Tibial nerve (tissue), 4 donors: ENCODE measurements at regions not wholly inside any gene's neighbourhood (a gene's known extent, or its start where the extent isn't known, plus 50 kb on each side); places are given as distances from the start of the nearest gene placed in this dataset.
"Not testable (repeated sequence)": the region's sequence is repeated elsewhere in the genome, so short reads cannot be mapped to it uniquely, and the experiment has no call there.

ENCODE experiments used
- DNase-seq, 2 donors: peaks; one replicate each; pipeline ENCODE4 v3.0.0-alpha.2; 2019; ENCODE audit warnings: low spot score in 2 of 2
- H3K27ac ChIP-seq, 4 donors: fragments of 200-600 bp; sonication (generic) in 3 of 4; one replicate each; pipeline ENCODE4 v1.5.1; 2017 to 2019; ENCODE audit warnings: mild to moderate bottlenecking in 1 of 4
- H3K27me3 ChIP-seq, 2 donors: fragments of 200-600 bp; sonication (generic) in 1 of 2; one replicate each; pipeline versions ENCODE4 v1.5.1 to v1.6.0; 2017 to 2019
- H3K36me3 ChIP-seq, 3 donors: fragments of 200-600 bp; sonication (generic); one replicate each; pipeline ENCODE4 v1.5.1; 2018 to 2019
- H3K4me1 ChIP-seq, 4 donors: fragments of 200-600 bp; sonication (generic) in 3 of 4; one replicate each; pipeline ENCODE4 v1.5.1; 2017 to 2019
- H3K4me3 ChIP-seq, 4 donors: fragments of 200-600 bp; sonication (generic) in 3 of 4; one replicate each; pipeline ENCODE4 v1.5.1; 2017 to 2019; ENCODE audit warnings: mild to moderate bottlenecking in 1 of 4, moderate library complexity in 1 of 4
- H3K9me3 ChIP-seq, 4 donors: fragments of 200-600 bp; sonication (generic) in 3 of 4; one replicate each; pipeline ENCODE4 v1.5.1; 2017 to 2019
- CTCF ChIP-seq, 5 experiments: fragments of 200-600 bp in 3 of 5; fragments of 450-650 bp in 2 of 5; sonication (generic) in 3 of 5; IDR thresholded peaks; one replicate each; pipeline ENCODE4 v1.5.1; 2016 to 2019; ENCODE audit warnings: antibody characterized with exemption in 5 of 5, mild to moderate bottlenecking in 3 of 5, moderate library complexity in 2 of 5
- EP300 ChIP-seq, 2 donors: sonication (generic); formaldehyde crosslinking; IDR thresholded peaks; one replicate each; pipeline ENCODE4 v1.6.1; 2017; ENCODE audit warnings: antibody characterized with exemption in 2 of 2, mild to moderate bottlenecking in 1 of 2
- POLR2A ChIP-seq, 2 donors: fragments of 450-650 bp; IDR thresholded peaks; one replicate each; pipeline ENCODE4 v1.6.1; 2017; ENCODE audit warnings: antibody characterized with exemption in 2 of 2, mild to moderate bottlenecking in 2 of 2, moderate library complexity in 2 of 2
- WGBS, 2 donors: methylation state at CpG; one replicate each; pipeline ENCODE4 v1.1.5; 2018; 5-methylcytosine and 5-hydroxymethylcytosine counted together

- no peak overlapping the region for H3K4me3 ChIP-seq
- no peak for TF ChIP-seq CTCF (IDR thresholded peaks at IDR 0.05)
- H3K27me3 ChIP-seq: no peaks in the 10 kb centered on the region
- H3K4me1 ChIP-seq: no peaks in the 10 kb centered on the region
- no peaks in the 10 kb centered on the region for H3K36me3 ChIP-seq
- H3K9me3 ChIP-seq: no peaks in the 10 kb centered on the region
- WGBS, 2 donors: 69 to 75% methylated on average over 1 of the region's 1 CpG
- DNase-seq: no peak
- H3K27ac ChIP-seq: no peak overlapping the region
Measured at GRCh38 chr2:163123526-163123925, 285.0 kb upstream of the KCNH7 start.

GRCh38 chr2:163122257-163122656, 283.7 kb upstream of the KCNH7 start:
- TF ChIP-seq CTCF (IDR thresholded peaks at IDR 0.05): no peak
- no peak for TF ChIP-seq EP300 (IDR thresholded peaks at IDR 0.05)
- TF ChIP-seq POLR2A (IDR thresholded peaks at IDR 0.05): no peak
- no peak overlapping the region for H3K27ac ChIP-seq
- no peaks in the 10 kb centered on the region for H3K27me3 ChIP-seq
- H3K4me1 ChIP-seq: no peaks in the 10 kb centered on the region
- no peaks in the 10 kb centered on the region for H3K36me3 ChIP-seq
- DNase-seq: no peak
- no peak overlapping the region for H3K4me3 ChIP-seq
- no peaks in the 10 kb centered on the region for H3K9me3 ChIP-seq

- Histone ChIP-seq H3K36me3 (no peaks in the 10 kb centered on the region), H3K9me3 (no peaks in the 10 kb centered on the region), H3K27ac (no peak overlapping the region), H3K27me3 (no peaks in the 10 kb centered on the region), H3K4me3 (no peak overlapping the region), H3K4me1 (no peaks in the 10 kb centered on the region)
- 42 to 50% methylated on average over 5 of the region's 5 CpGs for WGBS, 2 donors
- DNase-seq: no peak
- TF ChIP-seq EP300 (IDR thresholded peaks at IDR 0.05) (no peak), POLR2A (IDR thresholded peaks at IDR 0.05) (no peak), CTCF (IDR thresholded peaks at IDR 0.05) (no peak)
Measured at GRCh38 chr2:163121483-163121882, 282.9 kb upstream of the KCNH7 start.

GRCh38 chr2:163119966-163120365, 281.4 kb upstream of the KCNH7 start:
- no peaks in the 10 kb centered on the region for H3K36me3 ChIP-seq
- H3K4me3 ChIP-seq: no peak overlapping the region
- no peaks in the 10 kb centered on the region for H3K9me3 ChIP-seq
- no peaks in the 10 kb centered on the region for H3K4me1 ChIP-seq
- no peak overlapping the region for H3K27ac ChIP-seq
- 72 to 83% methylated on average over 7 of the region's 7 CpGs for WGBS, 2 donors
- TF ChIP-seq CTCF (IDR thresholded peaks at IDR 0.05): no peak
- no peak for TF ChIP-seq EP300 (IDR thresholded peaks at IDR 0.05)
- TF ChIP-seq POLR2A (IDR thresholded peaks at IDR 0.05): no peak
- no peak for DNase-seq
- no peaks in the 10 kb centered on the region for H3K27me3 ChIP-seq

GRCh38 chr2:163086940-163087339, 248.4 kb upstream of the KCNH7 start:
- no peak for DNase-seq
- no peak for TF ChIP-seq EP300 (IDR thresholded peaks at IDR 0.05)
- TF ChIP-seq CTCF (IDR thresholded peaks at IDR 0.05): no peak
- no peak for TF ChIP-seq POLR2A (IDR thresholded peaks at IDR 0.05)

GRCh38 chr2:163085366-163086024, 246.9 kb upstream of the KCNH7 start:
- DNase-seq, H3K36me3 ChIP-seq, H3K27me3 ChIP-seq, H3K9me3 ChIP-seq, H3K27ac ChIP-seq, H3K4me1 ChIP-seq, H3K4me3 ChIP-seq: not testable (repeated sequence)
- WGBS, 2 donors: 68 to 73% methylated on average over 12 of the region's 12 CpGs

More at GRCh38 chr2:163086940-163087339, 248.4 kb upstream of the KCNH7 start:
- Histone ChIP-seq H3K9me3 (no peaks in the 10 kb centered on the region), H3K27me3 (no peaks in the 10 kb centered on the region), H3K4me1 (no peaks in the 10 kb centered on the region), H3K36me3 (no peaks in the 10 kb centered on the region), H3K27ac (no peak overlapping the region), H3K4me3 (no peak overlapping the region)
- 89% methylated on average over 1 of the region's 1 CpG for WGBS, 2 donors
